K562 (cell line): ENCODE measurements at regions not wholly inside any gene's neighbourhood (a gene's known extent, or its start where the extent isn't known, plus 50 kb on each side); places are given as distances from the start of the nearest gene placed in this dataset.

Source experiments
- ATAC-seq: fragments of 200-7000 bp; cut with Tn5 transposase; 3 replicates; pipeline ENCODE4 v1.9.1; 2020; ENCODE audit warnings: moderate library complexity
- BruUV-seq: library from RNA; stranded (reverse); fragments of 400-500 nt; replicated peaks from 2 replicates; lab custom pipeline; 2021; lab: Mats Ljungman, UMichigan
- CTCF ChIA-PET: fragments of 300-600 bp; formaldehyde crosslinking; extraction: SDS; loops from one replicate; lab custom pipeline; 2021; ENCODE audit warnings: low intra/inter-chr PET ratio; lab: Yijun Ruan, JAX
- POLR2A ChIA-PET: fragments of 300-600, 350-650 bp; sonication (Branson Sonifier 250); formaldehyde crosslinking; extraction: SDS; loops from one replicate; lab custom pipeline; 2021; ENCODE audit warnings: antibody characterized with exemption, inconsistent platforms; lab: Yijun Ruan, JAX
- DNase-seq, 4 experiments: peaks; one replicate each; pipeline versions ENCODE4 v3.0.0 to v3.0.0-alpha.2; 2011 to 2018; ENCODE audit warnings: low spot score in 3 of 4, mixed read lengths in 3 of 4; ENCODE audit errors: extremely low read depth in 1 of 4
- FAIRE-seq: peaks from 2 replicates; lab custom pipeline; 2011; peaks lifted over from hg19 to GRCh38; lab: Jason Lieb, UNC
- H2AFZ ChIP-seq: 2 replicates; pipeline ENCODE4 v1.6.0; 2011; ENCODE audit warnings: low read depth, low read length, control low read depth, inconsistent platforms
- H3K27ac ChIP-seq: fragments of 200-600 bp; 3 replicates; pipeline ENCODE4 v1.8.0; 2011; ENCODE audit warnings: low read depth, mild to moderate bottlenecking, control low read depth, inconsistent platforms, low read length, moderate library complexity, mixed read lengths; ENCODE audit errors: extremely low read depth
- H3K27me3 ChIP-seq, 2 experiments: fragments of 300-600 bp in 1 of 2; 2 replicates in 1 of 2; 3 replicates in 1 of 2; pipeline versions ENCODE4 v1.6.0 to v1.8.0; 2011; ENCODE audit warnings: inconsistent platforms in 2 of 2, low read length in 2 of 2, mild to moderate bottlenecking in 1 of 2, mixed read lengths in 1 of 2, moderate library complexity in 1 of 2; ENCODE audit not compliant: control insufficient read depth in 2 of 2, insufficient read depth in 2 of 2
- H3K36me3 ChIP-seq: fragments of 300-600 bp; 3 replicates; pipeline ENCODE4 v1.8.0; 2011; ENCODE audit warnings: mild to moderate bottlenecking, low read length, inconsistent platforms; ENCODE audit not compliant: control insufficient read depth, insufficient read depth
- H3K4me1 ChIP-seq, 2 experiments: fragments of 200-600 bp in 1 of 2; replicated peaks in 1 of 2; 2 replicates in 1 of 2; 3 replicates in 1 of 2; pipeline versions ENCODE4 v1.5.1 to v1.8.0; 2011; ENCODE audit warnings: inconsistent platforms in 2 of 2, low read length in 2 of 2, mild to moderate bottlenecking in 1 of 2, mixed read lengths in 1 of 2, moderate library complexity in 1 of 2; ENCODE audit not compliant: control insufficient read depth in 2 of 2, insufficient read depth in 2 of 2
- H3K4me2 ChIP-seq: 2 replicates; pipeline ENCODE4 v1.6.1; 2011; ENCODE audit warnings: low read length, control low read depth, inconsistent platforms, mixed read lengths; ENCODE audit not compliant: insufficient read depth
- H3K4me3 ChIP-seq: fragments of 200-600 bp; sonication (generic), shearing (Covaris generic); 2 replicates; pipeline ENCODE4 v1.5.1; 2016; ENCODE audit warnings: control low read depth, inconsistent platforms
- H3K79me2 ChIP-seq: fragments of 200-600 bp; 3 replicates; pipeline ENCODE4 v1.8.0; 2011; ENCODE audit warnings: low read length, inconsistent platforms; ENCODE audit not compliant: control insufficient read depth, insufficient read depth
- H3K9ac ChIP-seq, 2 experiments: 2 replicates each; pipeline versions ENCODE4 v1.6.0 to v1.6.1; 2011; ENCODE audit warnings: low read depth in 2 of 2, low read length in 2 of 2, control low read depth in 1 of 2, inconsistent platforms in 1 of 2, mild to moderate bottlenecking in 1 of 2, mixed read lengths in 1 of 2; ENCODE audit not compliant: insufficient read depth in 1 of 2
- H3K9me1 ChIP-seq: one replicate; pipeline ENCODE4 v1.6.0; 2011; ENCODE audit warnings: inconsistent platforms, mild to moderate bottlenecking, low read length, moderate library complexity; ENCODE audit not compliant: control insufficient read depth, insufficient read depth
- H3K9me3 ChIP-seq: replicated peaks from 2 replicates; pipeline ENCODE4 v1.5.1; 2011; ENCODE audit warnings: low read depth, low read length, inconsistent platforms; ENCODE audit not compliant: control insufficient read depth, insufficient read depth
- H4K20me1 ChIP-seq: replicated peaks from 2 replicates; pipeline ENCODE4 v1.6.1; 2011; ENCODE audit warnings: low read length, inconsistent platforms, mixed read lengths; ENCODE audit not compliant: control insufficient read depth, insufficient read depth
- CHD2 ChIP-seq: IDR thresholded peaks from 2 replicates; pipeline ENCODE4 v1.6.1; 2011; ENCODE audit warnings: low read depth, low read length
- CREB1 ChIP-seq, 2 experiments: sonication (generic) in 1 of 2; formaldehyde crosslinking in 1 of 2; IDR thresholded peaks; 2 replicates each; pipeline versions ENCODE4 v1.6.1 to v1.8.0; 2012 to 2022; ENCODE audit warnings: inconsistent platforms in 1 of 2, mild to moderate bottlenecking in 1 of 2, missing genetic modification reagents in 1 of 2, moderate library complexity in 1 of 2
- DNMT1 ChIP-seq: fragments of 450-650 bp; IDR thresholded peaks from 2 replicates; pipeline ENCODE4 v1.6.1; 2016; ENCODE audit warnings: antibody characterized with exemption, mild to moderate bottlenecking
- FOXM1 ChIP-seq, 2 experiments: fragments of 450-650 bp in 1 of 2; sonication (generic) in 1 of 2; formaldehyde crosslinking in 1 of 2; IDR thresholded peaks; 2 replicates each; pipeline versions ENCODE4 v1.6.1 to v1.9.0; 2017 to 2022; ENCODE audit warnings: low read depth in 2 of 2, mild to moderate bottlenecking in 2 of 2, missing genetic modification reagents in 1 of 2, moderate library complexity in 1 of 2
- HDAC3 ChIP-seq: fragments of 450-650 bp; IDR thresholded peaks from 2 replicates; pipeline ENCODE4 v1.6.1; 2018; ENCODE audit warnings: borderline replicate concordance, mild to moderate bottlenecking, moderate library complexity; ENCODE audit not compliant: partially characterized antibody
- HOMEZ ChIP-seq: fragments of 250-450 bp; sonication (Bioruptor Pico); IDR thresholded peaks from 2 replicates; pipeline ENCODE4 v1.4.0; 2020; ENCODE audit warnings: mild to moderate bottlenecking, moderate library complexity
- MEIS2 ChIP-seq: fragments of 450-650 bp; IDR thresholded peaks from 2 replicates; pipeline ENCODE4 v1.6.1; 2014; ENCODE audit warnings: mild to moderate bottlenecking; ENCODE audit not compliant: partially characterized antibody
- MTA1 ChIP-seq: fragments of 450-650 bp; IDR thresholded peaks from 2 replicates; pipeline ENCODE4 v1.6.1; 2017; ENCODE audit warnings: borderline replicate concordance
- SMAD1 ChIP-seq: fragments of 150-350 bp; IDR thresholded peaks from 2 replicates; pipeline ENCODE4 v1.6.1; 2014; ENCODE audit warnings: low read length, low read depth; ENCODE audit not compliant: partially characterized antibody
- SMARCA4 ChIP-seq: fragments of 450-650 bp; IDR thresholded peaks from 2 replicates; pipeline ENCODE4 v1.6.1; 2016
- SRSF3 ChIP-seq: fragments of 200-400 bp; formaldehyde crosslinking; IDR thresholded peaks from 2 replicates; pipeline ENCODE4 v1.6.1; 2016; ENCODE audit warnings: mild to moderate bottlenecking, low read length, moderate library complexity; ENCODE audit not compliant: insufficient read depth
- TRIM28 ChIP-seq: fragments of 450-650 bp; IDR thresholded peaks from 2 replicates; pipeline ENCODE4 v1.6.1; 2017
- ZKSCAN8 ChIP-seq: fragments of 200-800 bp; sonication (Bioruptor generic); IDR thresholded peaks from 2 replicates; pipeline ENCODE4 v1.6.1; 2016; ENCODE audit warnings: missing genetic modification characterization, missing compliant biosample characterization
- ZNF449 ChIP-seq: fragments of 250-450 bp; sonication (Bioruptor Pico); IDR thresholded peaks from 2 replicates; pipeline ENCODE4 v1.8.0; 2022; ENCODE audit warnings: moderate library complexity, mild to moderate bottlenecking, inconsistent platforms
- ZNF644 ChIP-seq: fragments of 200-800 bp; sonication (Bioruptor generic); IDR thresholded peaks from 2 replicates; pipeline ENCODE4 v1.6.1; 2016; ENCODE audit warnings: low read depth, missing genetic modification characterization, missing compliant biosample characterization
- ZNF764 ChIP-seq: fragments of 250-450 bp; sonication (Bioruptor Pico); IDR thresholded peaks from 2 replicates; pipeline ENCODE4 v1.4.0; 2020; ENCODE audit warnings: low read depth, mild to moderate bottlenecking, moderate library complexity
- WGBS: fragments of 100-300 bp; shearing (Covaris generic); methylation state at CpG from one replicate; pipeline ENCODE4 v1.1.6; 2016; ENCODE audit warnings: low coverage, mixed read lengths; ENCODE audit not compliant: insufficient coverage; ENCODE audit errors: missing lambda C conversion rate; 5-methylcytosine and 5-hydroxymethylcytosine counted together
- in situ Hi-C: fragments of 300-500 bp; cut with MboI; formaldehyde crosslinking; loops from 4 replicates; pipeline ENCODE4 v1.15.0; 2018; ENCODE audit warnings: inconsistent platforms, mixed read lengths
- intact Hi-C: fragments of 100-400 bp; cut with micrococcal nuclease; formaldehyde crosslinking; loops from 2 replicates; pipeline ENCODE4 v1.14.2; 2022
- TF ChIP-seq, protein P1 (sequence below): fragments of 250-450 bp; sonication (Bioruptor Pico); IDR thresholded peaks from 2 replicates; pipeline ENCODE4 v1.4.0; 2020; ENCODE audit warnings: mild to moderate bottlenecking, moderate library complexity

- CTCF ChIA-PET: no interaction called here
These were observed 223.8 kb upstream of the SYT4 start for GRCh38 chr18:43501099-43501498.

More at GRCh38 chr18:43501099-43501498, 223.8 kb upstream of the SYT4 start:
- ATAC-seq (no peak), FAIRE-seq (no peak), DNase-seq (no peak)
- intact Hi-C loops (no loop called here), in situ Hi-C loops (no loop called here)
- H2AFZ ChIP-seq: no peak overlapping the region
- H3K27me3 ChIP-seq: no peaks in the 10 kb centered on the region
- H3K79me2 ChIP-seq: no peaks in the 10 kb centered on the region
- H3K9me1 ChIP-seq: no peaks in the 10 kb centered on the region
- WGBS: 0% methylated on average over 2 of the region's 2 CpGs
- H3K4me2 ChIP-seq: no peak overlapping the region
- no TSS peak for BruUV-seq
- POLR2A ChIA-PET: no interaction called here
- H3K27ac ChIP-seq: no peak overlapping the region
- no peaks in the 10 kb centered on the region for H3K4me1 ChIP-seq
- no peaks in the 10 kb centered on the region for H4K20me1 ChIP-seq
- no peak overlapping the region for H3K9ac ChIP-seq
- TF ChIP-seq SMARCA4 (no peak), ZNF449 (no peak), ZNF644 (tag) (no peak), SMAD1 (no peak), HOMEZ (no peak), FOXM1 (IDR thresholded peaks at IDR 0.05; ENCODE audit: low read depth) (no peak), FOXM1 (CRISPR knock-in tag; IDR thresholded peaks at IDR 0.05; ENCODE audit: low read depth) (no peak), CHD2 (no peak), HDAC3 (no peak), TRIM28 (no peak), ZNF764 (no peak), SRSF3 (no peak), ZKSCAN8 (CRISPR knock-in tag) (no peak), CREB1 (IDR thresholded peaks at IDR 0.05) (no peak), CREB1 (CRISPR knock-in tag; IDR thresholded peaks at IDR 0.05) (no peak), DNMT1 (no peak), MEIS2 (no peak), MTA1 (no peak)
- TF ChIP-seq, protein P1, sequence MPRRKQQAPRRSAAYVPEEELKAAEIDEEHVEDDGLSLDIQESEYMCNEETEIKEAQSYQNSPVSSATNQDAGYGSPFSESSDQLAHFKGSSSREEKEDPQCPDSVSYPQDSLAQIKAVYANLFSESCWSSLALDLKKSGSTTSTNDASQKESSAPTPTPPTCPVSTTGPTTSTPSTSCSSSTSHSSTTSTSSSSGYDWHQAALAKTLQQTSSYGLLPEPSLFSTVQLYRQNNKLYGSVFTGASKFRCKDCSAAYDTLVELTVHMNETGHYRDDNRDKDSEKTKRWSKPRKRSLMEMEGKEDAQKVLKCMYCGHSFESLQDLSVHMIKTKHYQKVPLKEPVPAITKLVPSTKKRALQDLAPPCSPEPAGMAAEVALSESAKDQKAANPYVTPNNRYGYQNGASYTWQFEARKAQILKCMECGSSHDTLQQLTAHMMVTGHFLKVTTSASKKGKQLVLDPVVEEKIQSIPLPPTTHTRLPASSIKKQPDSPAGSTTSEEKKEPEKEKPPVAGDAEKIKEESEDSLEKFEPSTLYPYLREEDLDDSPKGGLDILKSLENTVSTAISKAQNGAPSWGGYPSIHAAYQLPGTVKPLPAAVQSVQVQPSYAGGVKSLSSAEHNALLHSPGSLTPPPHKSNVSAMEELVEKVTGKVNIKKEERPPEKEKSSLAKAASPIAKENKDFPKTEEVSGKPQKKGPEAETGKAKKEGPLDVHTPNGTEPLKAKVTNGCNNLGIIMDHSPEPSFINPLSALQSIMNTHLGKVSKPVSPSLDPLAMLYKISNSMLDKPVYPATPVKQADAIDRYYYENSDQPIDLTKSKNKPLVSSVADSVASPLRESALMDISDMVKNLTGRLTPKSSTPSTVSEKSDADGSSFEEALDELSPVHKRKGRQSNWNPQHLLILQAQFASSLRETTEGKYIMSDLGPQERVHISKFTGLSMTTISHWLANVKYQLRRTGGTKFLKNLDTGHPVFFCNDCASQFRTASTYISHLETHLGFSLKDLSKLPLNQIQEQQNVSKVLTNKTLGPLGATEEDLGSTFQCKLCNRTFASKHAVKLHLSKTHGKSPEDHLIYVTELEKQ: no peak
- no peaks in the 10 kb centered on the region for H3K36me3 ChIP-seq
- H3K9me3 ChIP-seq: no peaks in the 10 kb centered on the region
- H3K4me3 ChIP-seq: no peak overlapping the region
